ENCODE measurements at regions not wholly inside any gene's neighbourhood (a gene's known extent, or its start where the extent isn't known, plus 50 kb on each side); places are given as distances from the start of the nearest gene placed in this dataset.
"Not testable (repeated sequence)": the region's sequence is repeated elsewhere in the genome, so short reads cannot be mapped to it uniquely, and the experiment has no call there.

DNA sequence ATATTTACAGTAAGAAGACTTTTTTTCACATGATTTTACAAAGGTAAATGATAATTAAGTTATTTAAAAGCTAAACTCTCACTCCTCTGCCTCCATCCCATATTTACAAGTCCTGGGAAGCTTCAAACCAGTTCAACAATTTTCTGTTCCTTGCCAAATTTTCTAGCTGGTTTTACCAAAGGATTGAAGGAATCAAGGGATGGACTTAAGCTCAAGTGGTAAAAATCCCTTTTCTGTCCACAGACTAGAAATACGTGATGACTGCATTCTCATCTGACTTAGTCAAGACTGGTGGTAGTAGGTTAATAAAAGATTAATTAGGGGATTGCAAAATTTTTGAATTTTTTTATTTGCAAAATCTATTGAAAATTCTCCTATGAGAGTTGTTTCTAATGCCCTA is 297.3 kb downstream of the MTX2 start:
- DNase-seq (ENCODE audit: low read depth), result no peak

- no peak for DNase-seq (ENCODE audit: low read depth)
Observed at GRCh38 chr2:176566961-176567360, 297.7 kb downstream of the MTX2 start.

DNA sequence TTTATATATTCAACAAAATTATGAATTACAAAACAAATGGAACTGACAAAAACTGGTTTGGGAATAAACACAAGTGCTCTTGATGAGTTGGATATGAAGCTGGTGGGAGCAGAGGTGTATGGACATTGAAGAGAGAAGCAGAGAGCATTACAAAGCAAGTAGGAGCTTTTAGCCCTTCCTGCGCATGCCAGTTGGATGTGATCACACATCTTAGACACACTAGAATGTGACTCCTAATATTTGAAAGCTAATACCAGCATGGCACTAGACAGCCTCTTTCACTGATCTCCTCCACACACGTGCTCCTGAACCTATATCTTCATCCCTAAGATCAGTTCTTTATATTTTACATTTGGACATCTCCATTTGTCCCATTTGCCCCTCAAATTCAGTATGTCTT is 298.1 kb downstream of the MTX2 start:
- DNase-seq (ENCODE audit: low read depth), result no peak

GRCh38 chr2:176569574-176569973 is 300.3 kb downstream of the MTX2 start:
- DNase-seq (ENCODE audit: low read depth), result no peak

DNA sequence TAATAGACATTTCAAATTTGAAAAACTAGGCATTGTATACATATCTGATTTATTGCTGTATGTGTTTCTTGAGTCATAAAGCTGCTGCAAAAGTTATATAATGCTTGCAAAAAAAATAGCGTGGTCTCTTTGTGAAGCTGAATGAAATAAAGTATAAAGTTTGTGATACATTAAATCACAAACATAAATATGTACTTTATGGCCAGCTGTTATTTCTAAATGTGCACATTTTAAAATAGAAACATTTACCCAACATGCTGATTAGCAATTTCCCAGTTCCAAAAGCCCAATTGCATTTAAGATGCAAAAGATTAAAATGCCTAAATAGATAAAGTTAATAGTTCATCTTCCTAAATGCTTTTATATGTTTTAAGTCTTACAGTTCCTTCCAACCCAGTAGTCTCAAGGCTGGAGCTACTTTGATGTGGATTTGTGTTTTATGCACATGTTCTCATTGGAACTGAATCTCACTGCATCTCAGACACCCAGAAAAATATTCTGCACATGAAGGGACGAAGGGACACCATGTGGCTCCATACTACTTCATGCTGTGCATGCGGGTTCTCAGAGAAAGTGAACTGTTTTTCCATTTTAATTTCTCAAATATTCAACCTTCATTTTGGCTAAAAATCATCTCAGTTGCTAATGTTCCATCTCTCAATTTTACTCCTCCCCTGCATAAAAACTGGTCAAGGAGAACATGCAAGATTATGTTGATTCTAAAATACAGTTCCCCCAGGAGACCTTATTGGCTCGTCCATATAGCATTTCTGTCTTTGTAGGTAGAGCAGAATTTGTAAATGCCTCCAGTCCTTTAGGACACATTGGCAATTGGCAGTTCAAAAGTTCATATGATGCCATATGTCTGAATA is 304.6 kb downstream of the MTX2 start:
- DNase-seq (ENCODE audit: low read depth), result no peak

GRCh38 chr2:176574484-176575236 is 305.4 kb downstream of the MTX2 start:
- DNase-seq (ENCODE audit: low read depth), result no peak

- DNase-seq (ENCODE audit: low read depth), result no peak
Observed at GRCh38 chr2:176575237-176575744, 306.0 kb downstream of the MTX2 start.

DNA sequence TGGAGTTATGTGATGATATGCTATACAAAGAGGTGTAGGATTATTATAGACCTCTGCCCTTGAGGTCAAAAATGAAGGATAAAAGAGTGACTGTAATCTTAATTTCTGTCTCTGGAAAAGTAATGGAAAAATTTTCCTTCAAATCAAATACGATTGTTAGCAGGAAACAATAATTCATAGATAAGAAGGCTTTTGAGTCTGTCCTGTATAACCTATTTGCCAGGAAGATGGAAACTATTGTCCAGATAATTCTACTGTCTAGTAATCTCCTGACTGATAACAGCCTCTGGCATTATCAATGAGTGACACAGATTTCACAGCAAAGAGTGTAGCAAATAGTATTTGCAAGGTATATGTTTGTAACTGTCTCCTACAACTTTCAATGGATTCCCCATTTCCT is 307.8 kb downstream of the MTX2 start:
- DNase-seq (ENCODE audit: low read depth), result no peak

- DNase-seq (ENCODE audit: low read depth), result not testable (repeated sequence)
Observed at GRCh38 chr2:176578292-176578691, 309.1 kb downstream of the MTX2 start.

GRCh38 chr2:176579608-176580007 is 310.4 kb downstream of the MTX2 start:
- DNase-seq (ENCODE audit: low read depth), result no peak

DNA sequence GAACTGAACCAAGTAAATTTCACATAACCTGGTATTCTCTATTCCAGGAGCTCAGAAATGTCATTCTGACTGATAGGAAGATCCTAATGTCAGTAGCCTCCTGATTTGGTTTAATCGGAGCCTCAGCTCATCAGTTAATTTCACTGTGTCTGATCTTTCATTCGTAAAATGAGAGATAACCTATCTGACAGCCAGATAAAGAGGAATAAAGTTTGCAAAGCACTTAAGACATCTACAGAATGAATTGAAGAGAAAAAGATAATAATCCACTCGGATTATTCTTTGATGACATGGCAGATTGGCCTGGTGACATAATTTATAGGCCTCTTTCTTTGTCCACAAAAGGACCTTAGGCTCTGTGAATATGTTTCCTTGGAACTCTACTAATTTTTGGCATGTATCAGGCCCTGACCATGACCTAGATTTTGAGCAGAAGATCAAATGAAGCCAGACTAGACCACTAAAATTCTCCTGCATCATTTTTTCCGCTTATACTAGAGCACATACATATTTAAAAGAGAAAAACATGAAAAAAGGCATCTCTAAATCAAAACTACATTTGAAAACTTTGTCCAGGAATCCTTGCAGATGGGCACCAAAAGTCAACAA is 312.4 kb downstream of the MTX2 start:
- no peak for DNase-seq (ENCODE audit: low read depth)

DNA sequence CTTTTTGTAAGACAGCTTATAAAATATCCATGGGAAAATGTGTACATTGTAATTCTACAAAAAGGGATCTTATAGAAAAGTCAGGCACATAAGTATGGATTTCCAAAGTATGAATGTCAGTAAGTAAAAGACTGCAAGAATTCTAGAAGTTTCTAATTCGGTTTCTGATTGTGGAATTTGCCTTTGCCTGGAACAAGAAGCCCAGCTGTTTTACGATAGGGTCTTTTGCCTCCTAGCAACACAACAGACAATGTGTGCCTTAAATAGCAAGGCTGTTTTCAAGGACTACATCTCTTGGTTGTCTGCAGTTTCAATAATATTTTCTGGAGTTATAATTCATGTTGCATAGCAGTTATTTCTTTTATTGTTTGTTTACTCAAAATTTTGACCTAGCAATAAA is 312.9 kb downstream of the MTX2 start:
- no peak for DNase-seq (ENCODE audit: low read depth)

GRCh38 chr2:176582990-176583481 is 313.8 kb downstream of the MTX2 start:
- DNase-seq (ENCODE audit: low read depth), result peak; percentile 96

DNA sequence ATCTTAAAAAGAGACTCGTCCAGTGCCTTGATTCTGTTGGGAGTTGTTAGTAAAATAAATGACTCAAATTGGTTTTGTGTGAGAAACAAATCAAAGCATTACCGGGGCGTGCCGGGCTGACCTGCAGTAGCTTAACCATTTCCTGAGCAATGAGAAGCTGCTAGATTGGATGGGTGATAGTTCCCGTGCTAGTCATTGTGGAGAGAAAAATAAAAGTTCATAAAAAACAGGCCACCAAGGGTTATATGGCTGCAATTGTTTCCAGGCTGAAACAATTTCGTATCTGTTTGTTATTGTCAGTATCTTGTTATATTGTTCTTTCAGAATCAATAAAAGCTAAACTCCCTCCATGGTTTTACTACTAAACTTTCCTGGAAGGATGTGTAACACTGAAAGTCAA is 314.4 kb downstream of the MTX2 start:
- DNase-seq (ENCODE audit: low read depth), result peak; percentile 84

- peak; percentile 32 for DNase-seq (ENCODE audit: low read depth)
Observed at GRCh38 chr2:176584333-176584732, 315.1 kb downstream of the MTX2 start.

DNA sequence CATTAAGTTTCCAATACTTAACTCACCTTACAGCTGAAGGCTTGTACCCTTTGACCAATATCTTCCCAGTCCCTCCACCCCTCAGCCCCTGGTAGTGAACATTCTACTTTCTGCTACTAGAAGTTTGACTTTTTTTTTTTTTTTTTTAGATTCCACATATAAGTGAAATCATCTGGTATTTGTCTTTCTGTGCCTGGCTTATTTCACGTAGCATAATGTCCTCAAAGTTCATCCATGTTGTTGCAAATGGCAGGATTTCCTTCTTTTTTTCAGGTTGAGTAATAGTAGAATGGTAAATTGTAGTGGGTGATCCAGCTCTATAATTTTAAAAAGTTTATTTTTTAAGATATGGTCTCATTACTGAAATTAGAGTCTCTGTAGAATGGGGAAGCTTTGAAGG is 316.0 kb downstream of the MTX2 start:
- no peak for DNase-seq (ENCODE audit: low read depth)

DNA sequence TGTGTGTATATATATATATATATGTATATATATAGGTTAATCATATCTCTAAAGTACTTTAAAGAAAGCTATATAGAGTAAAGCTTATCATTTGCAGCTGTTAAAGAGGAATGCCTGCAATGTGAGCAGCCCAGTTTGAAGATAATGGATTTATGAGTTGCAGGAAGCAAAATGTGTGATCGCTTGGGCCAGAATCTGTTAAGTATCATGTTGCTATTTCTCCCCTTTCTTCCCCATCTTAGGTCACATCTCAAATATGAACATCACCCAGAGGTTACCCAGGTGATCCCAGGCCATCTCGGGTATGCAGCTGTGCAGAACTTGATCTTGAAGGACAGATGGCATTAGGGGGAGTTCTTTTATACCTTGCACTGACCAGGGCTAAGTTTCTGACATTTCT is 316.5 kb downstream of the MTX2 start:
- no peak for DNase-seq (ENCODE audit: low read depth)

- DNase-seq (ENCODE audit: low read depth), result no peak
Observed at GRCh38 chr2:176589287-176589686, 320.0 kb downstream of the MTX2 start.

- DNase-seq (ENCODE audit: low read depth), result no peak
Observed at GRCh38 chr2:176589825-176590440, 320.7 kb downstream of the MTX2 start.

GRCh38 chr2:176592216-176592615 is 323.0 kb downstream of the MTX2 start:
- no peak for DNase-seq (ENCODE audit: low read depth)

GRCh38 chr2:176595986-176596385 is 326.7 kb downstream of the MTX2 start:
- DNase-seq (ENCODE audit: low read depth), result no peak
